ENCODE measurements at regions not wholly inside any gene's neighbourhood (a gene's known extent, or its start where the extent isn't known, plus 50 kb on each side); places are given as distances from the start of the nearest gene placed in this dataset.

- TF ChIP-seq CTCF (IDR thresholded peaks at IDR 0.05) = no peak
- no peaks in the 10 kb centered on the region for H3K36me3 ChIP-seq
- WGBS, 2 donors = 68 to 73% methylated on average over 7 of the region's 7 CpGs
- no peak overlapping the region for H3K27ac ChIP-seq
- no peaks in the 10 kb centered on the region for H3K27me3 ChIP-seq
- no peaks in the 10 kb centered on the region for H3K9me3 ChIP-seq
- DNase-seq (peak in 1 of 2 donors; percentile 34), ATAC-seq (peak in 7 of 8 donors; percentile 50 to 92 (median 71))
- H3K4me3 ChIP-seq = no peak overlapping the region
- intact Hi-C loops (cut with DNase I) = no loop called here
- peaks cover 0 to 20% (median 7%) of the 10 kb centered on the region in 9 donors for H3K4me1 ChIP-seq
Measured at GRCh38 chr4:183823434-183823833, 81.7 kb upstream of the STOX2 start.

GRCh38 chr4:183825346-183825745, 79.8 kb upstream of the STOX2 start:
- H3K27me3 ChIP-seq = no peaks in the 10 kb centered on the region
- no peaks in the 10 kb centered on the region for H3K36me3 ChIP-seq
- ATAC-seq (no peak), DNase-seq (no peak)
- no peak for TF ChIP-seq CTCF (IDR thresholded peaks at IDR 0.05)
- H3K4me3 ChIP-seq = no peak overlapping the region
- WGBS, 2 donors = 98% methylated on average over 18 of the region's 18 CpGs
- intact Hi-C loops (cut with DNase I) = loop anchor here in 1 of 10 donors (5.0 kb wide), 1 partner anchor 63 kb away; no protein-coding TSS in a partner anchor
- no peak overlapping the region for H3K27ac ChIP-seq
- H3K4me1 ChIP-seq = peaks cover 0 to 37% (median 15%) of the 10 kb centered on the region in 9 donors
- H3K9me3 ChIP-seq = no peaks in the 10 kb centered on the region

- no peaks in the 10 kb centered on the region for H3K9me3 ChIP-seq
- WGBS, 2 donors = 75 to 83% methylated on average over 10 of the region's 10 CpGs
Measured at GRCh38 chr4:183826461-183826860, 78.6 kb upstream of the STOX2 start.

GRCh38 chr4:183828125-183828524, 77.0 kb upstream of the STOX2 start:
- no peaks in the 10 kb centered on the region for H3K27me3 ChIP-seq
- H3K36me3 ChIP-seq = no peaks in the 10 kb centered on the region
- no peaks in the 10 kb centered on the region for H3K9me3 ChIP-seq
- ATAC-seq (no peak), DNase-seq (no peak)
- WGBS, 2 donors = 49 to 58% methylated on average over 6 of the region's 6 CpGs
- TF ChIP-seq CTCF (IDR thresholded peaks at IDR 0.05) = no peak
- H3K27ac ChIP-seq = no peak overlapping the region
- no peak overlapping the region for H3K4me3 ChIP-seq
- H3K4me1 ChIP-seq = peaks cover 0 to 59% (median 36%) of the 10 kb centered on the region in 9 donors
- intact Hi-C loops (cut with DNase I) = loop anchor here in 1 of 10 donors (5.0 kb wide), 1 partner anchor 66 kb away; no protein-coding TSS in a partner anchor

More at GRCh38 chr4:183826461-183826860, 78.6 kb upstream of the STOX2 start:
- Histone ChIP-seq H3K4me3 (no peak overlapping the region), H3K4me1 (peaks cover 0 to 48% (median 26%) of the 10 kb centered on the region in 9 donors), H3K27me3 (no peaks in the 10 kb centered on the region), H3K36me3 (no peaks in the 10 kb centered on the region), H3K27ac (no peak overlapping the region)
- no peak for TF ChIP-seq CTCF (IDR thresholded peaks at IDR 0.05)
- no peak for ATAC-seq
- intact Hi-C loops (cut with DNase I) = loop anchor here in 1 of 10 donors (5.0 kb wide), 1 partner anchor 64 kb away; no protein-coding TSS in a partner anchor
- no peak for DNase-seq

All from heart right ventricle (tissue), 16 donors.